ENCODE measurements at regions not wholly inside any gene's neighbourhood (a gene's known extent, or its start where the extent isn't known, plus 50 kb on each side); places are given as distances from the start of the nearest gene placed in this dataset.

- DNase-seq (ENCODE audit: low read depth), result no peak
Measured at GRCh38 chr3:72678867-72679266, 169.4 kb downstream of the SHQ1 start.

GRCh38 chr3:72678380-72678779 is 169.9 kb downstream of the SHQ1 start:
- TF ChIP-seq MAX (IDR thresholded peaks at IDR 0.05; ENCODE audit: low read depth, low read length) (no peak), POLR2A (IDR thresholded peaks at IDR 0.05; ENCODE audit: extremely low read depth, insufficient read length) (no peak), CTCF (IDR thresholded peaks at IDR 0.05; ENCODE audit: low read depth, low read length) (no peak), MYC (IDR thresholded peaks at IDR 0.05; ENCODE audit: low read depth, low read length) (no peak)
- no peak for DNase-seq (ENCODE audit: low read depth)
- no peak overlapping the region for H3K4me3 ChIP-seq (ENCODE audit: low read depth, low read length)

More at GRCh38 chr3:72678867-72679266, 169.4 kb downstream of the SHQ1 start:
- no peak overlapping the region for H3K4me3 ChIP-seq (ENCODE audit: low read depth, low read length)
- TF ChIP-seq MYC (IDR thresholded peaks at IDR 0.05; ENCODE audit: low read depth, low read length) (no peak), MAX (IDR thresholded peaks at IDR 0.05; ENCODE audit: low read depth, low read length) (no peak), CTCF (IDR thresholded peaks at IDR 0.05; ENCODE audit: low read depth, low read length) (no peak), POLR2A (IDR thresholded peaks at IDR 0.05; ENCODE audit: extremely low read depth, insufficient read length) (no peak)

- DNase-seq (ENCODE audit: low read depth), result peak; percentile 66
- TF ChIP-seq POLR2A (IDR thresholded peaks at IDR 0.05; ENCODE audit: extremely low read depth, insufficient read length) (no peak), MYC (IDR thresholded peaks at IDR 0.05; ENCODE audit: low read depth, low read length) (no peak), MAX (IDR thresholded peaks at IDR 0.05; ENCODE audit: low read depth, low read length) (no peak), CTCF (IDR thresholded peaks at IDR 0.05; ENCODE audit: low read depth, low read length) (no peak)
- H3K4me3 ChIP-seq (ENCODE audit: low read depth, low read length), result no peak overlapping the region
Measured at GRCh38 chr3:72675243-72675642, 173.0 kb downstream of the SHQ1 start.

- no peak for DNase-seq (ENCODE audit: low read depth)
- H3K4me3 ChIP-seq (ENCODE audit: low read depth, low read length), result no peak overlapping the region
- TF ChIP-seq CTCF (IDR thresholded peaks at IDR 0.05; ENCODE audit: low read depth, low read length), result no peak
- no peak for TF ChIP-seq MAX (IDR thresholded peaks at IDR 0.05; ENCODE audit: low read depth, low read length)
- TF ChIP-seq POLR2A (IDR thresholded peaks at IDR 0.05; ENCODE audit: extremely low read depth, insufficient read length), result no peak
- TF ChIP-seq MYC (IDR thresholded peaks at IDR 0.05; ENCODE audit: low read depth, low read length), result no peak
Measured at GRCh38 chr3:72673011-72673771, 175.1 kb downstream of the SHQ1 start.

- TF ChIP-seq MAX (IDR thresholded peaks at IDR 0.05; ENCODE audit: low read depth, low read length) (no peak), MYC (IDR thresholded peaks at IDR 0.05; ENCODE audit: low read depth, low read length) (no peak), CTCF (IDR thresholded peaks at IDR 0.05; ENCODE audit: low read depth, low read length) (no peak), POLR2A (IDR thresholded peaks at IDR 0.05; ENCODE audit: extremely low read depth, insufficient read length) (no peak)
- DNase-seq (ENCODE audit: low read depth), result no peak
- H3K4me3 ChIP-seq (ENCODE audit: low read depth, low read length), result no peak overlapping the region
Measured at GRCh38 chr3:72669224-72669623, 179.0 kb downstream of the SHQ1 start.
